Smooth muscle cell of the brain vasculature (primary cell): ENCODE measurements at regions not wholly inside any gene's neighbourhood (a gene's known extent, or its start where the extent isn't known, plus 50 kb on each side); places are given as distances from the start of the nearest gene placed in this dataset.
A peak's percentile ranks its signal among the peaks of the same experiment; 100 is the strongest.

Source experiments
- DNase-seq: peaks from one replicate; pipeline ENCODE4 v3.0.0-alpha.2; 2012; ENCODE audit warnings: low read depth, low spot score

DNA sequence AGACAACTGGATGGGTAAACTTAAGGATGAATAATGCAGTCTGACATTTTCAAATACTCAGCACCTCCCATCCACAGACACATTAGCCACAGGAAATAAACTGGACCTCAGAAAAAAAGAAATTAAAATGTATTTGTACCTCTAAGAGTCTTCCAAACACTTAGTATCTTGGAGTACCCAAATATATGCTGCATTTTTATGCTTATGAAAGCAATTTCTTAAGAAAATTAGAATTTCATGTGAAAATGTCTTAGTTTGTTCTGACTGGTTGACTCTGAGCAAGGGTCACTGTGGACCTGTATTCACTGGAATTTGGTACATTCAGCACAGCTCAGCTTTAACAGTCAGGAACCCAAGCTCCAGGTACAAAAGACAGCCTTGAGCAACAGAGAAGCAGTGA, 216.2 kb upstream of the UBE2E2 start:
- no peak for DNase-seq

DNA sequence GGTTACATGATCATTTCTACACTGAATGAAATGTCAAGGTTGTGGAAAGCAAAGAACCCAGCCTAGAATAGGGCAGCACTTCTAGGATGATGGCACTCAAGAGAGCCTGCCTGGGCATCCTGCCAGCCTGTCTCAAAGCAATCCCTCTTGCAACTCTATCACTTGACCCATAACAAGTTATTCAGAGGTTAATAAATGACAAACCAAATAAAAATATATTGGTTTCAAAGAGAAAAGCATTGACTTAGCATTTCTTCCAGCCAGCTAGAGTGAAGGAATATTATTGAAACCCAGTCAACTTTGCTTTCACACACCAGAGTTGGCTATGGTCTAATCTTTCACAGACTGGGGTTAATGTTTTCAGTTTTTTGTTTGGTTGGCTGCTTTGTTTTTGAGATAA, 214.6 kb upstream of the UBE2E2 start:
- no peak for DNase-seq

DNA sequence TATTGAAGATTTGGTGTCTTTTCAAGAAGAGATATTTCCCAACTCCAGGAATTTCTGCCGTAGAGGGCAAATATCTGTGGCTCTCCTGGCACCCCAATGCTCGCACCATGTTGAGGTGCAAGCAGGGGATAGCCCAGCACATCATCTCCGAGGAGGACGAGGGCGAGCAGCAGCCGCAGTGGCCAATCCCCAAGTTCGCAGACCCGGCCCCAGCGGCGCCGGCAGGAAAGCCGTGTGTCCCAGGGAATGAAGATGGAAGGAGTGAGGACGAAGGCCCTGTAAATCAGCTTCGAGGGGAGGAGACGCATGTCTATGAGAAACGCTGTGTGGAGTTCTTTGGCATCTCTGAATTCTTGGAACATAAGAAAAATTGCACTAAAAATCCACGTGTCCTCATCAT, 213.4 kb upstream of the UBE2E2 start:
- no peak for DNase-seq

DNA sequence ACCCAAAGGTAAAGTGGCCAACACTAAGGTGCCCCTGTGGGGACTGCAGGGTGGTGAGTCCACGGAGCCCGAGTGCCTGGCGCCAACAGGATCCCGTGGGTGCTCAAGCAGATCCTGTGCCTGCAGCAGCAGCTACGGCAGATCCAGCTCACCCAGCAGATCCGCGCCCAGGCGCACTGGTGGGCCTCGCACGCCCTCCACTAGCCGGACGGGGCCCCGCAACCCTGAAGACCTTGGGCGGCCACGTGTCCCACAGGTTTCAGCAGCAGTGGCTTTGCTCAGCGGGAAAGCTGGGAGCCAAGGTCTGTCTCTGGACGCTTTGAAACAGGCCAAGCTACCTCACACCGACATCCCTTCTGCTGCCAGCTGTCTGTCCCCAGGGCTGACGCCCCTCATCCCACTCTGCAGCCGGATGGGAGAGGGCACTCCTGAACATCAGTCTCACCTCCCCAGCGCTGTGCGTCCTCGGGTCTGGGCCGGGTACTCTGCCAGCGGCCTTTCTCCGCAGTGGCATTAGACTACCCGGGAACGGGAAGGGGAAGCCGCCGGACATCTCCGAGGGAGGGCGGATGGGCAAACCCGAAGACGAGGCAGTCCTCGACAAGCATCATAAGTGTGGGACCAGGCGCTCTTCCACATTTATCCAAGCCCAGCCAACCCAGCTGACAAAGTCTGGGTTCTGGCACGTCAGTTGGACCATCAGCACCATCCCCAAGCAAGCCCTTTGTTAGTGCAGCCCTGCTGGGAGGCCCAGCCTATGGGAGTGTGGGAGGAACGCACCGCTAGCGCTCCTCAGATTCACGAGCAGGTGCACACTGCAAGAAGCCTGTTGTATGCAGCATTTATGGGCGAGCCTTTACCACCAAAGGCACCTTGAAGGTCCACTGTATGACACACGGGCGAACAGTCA, 212.6 kb upstream of the UBE2E2 start:
- no peak for DNase-seq

DNA sequence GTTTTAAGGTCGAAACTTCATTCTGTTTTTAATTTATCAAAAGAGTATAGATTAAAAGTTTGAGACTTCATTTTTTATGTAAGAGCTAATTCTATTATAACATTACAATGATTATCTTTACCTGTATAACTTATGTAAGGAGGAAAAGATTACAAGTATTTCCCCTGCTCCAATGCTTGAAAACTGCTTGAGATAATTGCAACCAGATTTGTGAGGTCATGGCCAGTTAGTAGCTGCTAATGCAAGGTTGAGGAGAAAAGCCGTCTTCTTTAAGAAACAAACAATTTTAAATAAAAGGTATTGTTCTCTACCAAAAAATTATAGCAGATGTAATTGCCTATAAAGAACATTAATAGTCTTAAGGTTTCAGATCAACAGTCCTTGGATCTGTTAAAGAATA, 208.3 kb upstream of the UBE2E2 start:
- DNase-seq, result no peak

DNA sequence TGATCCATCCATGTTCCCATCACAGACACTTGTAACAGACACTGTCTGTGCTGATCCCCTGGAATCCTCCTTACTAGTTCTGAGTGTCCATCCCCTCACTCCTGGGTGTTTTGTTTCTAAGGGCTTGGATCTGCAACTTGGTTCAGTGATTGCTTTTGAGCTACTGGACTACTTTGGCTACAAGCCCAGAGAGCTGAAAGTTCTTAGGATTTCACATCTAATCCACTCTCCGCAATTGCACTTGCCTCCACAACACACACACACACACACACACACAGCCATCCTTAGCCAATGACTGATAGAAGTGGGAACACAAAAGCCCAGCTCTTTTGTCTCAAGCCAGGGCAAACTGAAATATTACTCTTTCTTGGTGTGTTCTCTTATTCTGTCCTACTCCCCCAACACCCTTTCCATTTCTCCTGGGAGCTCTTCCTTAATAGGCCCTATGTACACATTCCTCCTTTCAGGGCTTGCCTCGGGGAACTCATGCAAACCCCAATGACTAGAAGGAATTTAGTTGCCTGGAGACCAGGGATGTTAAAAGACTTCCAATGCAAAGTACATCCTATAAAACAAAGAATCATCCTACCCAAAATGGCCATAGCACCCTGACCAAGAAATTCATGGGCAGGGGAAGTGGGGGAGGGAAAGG, 206.1 kb upstream of the UBE2E2 start:
- no peak for DNase-seq

DNA sequence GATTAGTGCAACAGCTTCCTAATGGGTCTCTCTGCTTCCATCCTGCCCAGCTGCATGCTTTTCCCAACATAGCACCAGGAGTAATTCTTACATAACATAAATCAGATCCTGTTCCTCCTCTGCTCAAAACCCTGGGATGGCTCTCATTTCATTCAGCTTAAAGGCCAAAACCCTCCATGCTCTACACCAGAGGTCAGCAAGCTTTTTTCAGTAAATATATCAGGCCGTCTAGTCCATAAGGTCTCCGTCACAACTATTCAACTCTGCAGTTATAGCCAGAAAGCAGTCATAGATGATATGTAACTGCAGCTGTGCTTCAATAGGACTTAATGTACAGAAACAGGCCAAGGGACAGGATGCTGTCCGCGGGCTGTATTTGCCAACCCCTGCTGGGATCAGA, 202.8 kb upstream of the UBE2E2 start:
- DNase-seq, result no peak

DNA sequence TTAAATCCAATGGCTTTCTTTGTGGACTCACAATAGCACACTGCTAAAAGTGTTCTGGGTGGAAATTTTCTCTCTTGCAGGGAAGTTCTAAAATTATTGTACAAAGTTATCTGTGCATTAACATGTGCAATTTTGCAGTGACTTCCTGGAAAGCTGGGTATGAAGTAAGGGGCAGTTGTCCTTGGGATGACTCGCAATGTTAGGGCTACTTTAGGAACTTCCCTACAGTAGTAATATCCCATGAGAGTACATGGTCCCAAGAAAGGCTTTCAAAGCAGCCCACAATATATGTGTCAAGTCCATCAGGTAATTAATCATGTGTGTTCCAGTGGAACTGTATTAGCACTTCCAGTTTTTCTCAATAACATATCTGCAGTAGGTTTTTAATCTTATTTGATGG, 201.0 kb upstream of the UBE2E2 start:
- DNase-seq, result no peak

DNA sequence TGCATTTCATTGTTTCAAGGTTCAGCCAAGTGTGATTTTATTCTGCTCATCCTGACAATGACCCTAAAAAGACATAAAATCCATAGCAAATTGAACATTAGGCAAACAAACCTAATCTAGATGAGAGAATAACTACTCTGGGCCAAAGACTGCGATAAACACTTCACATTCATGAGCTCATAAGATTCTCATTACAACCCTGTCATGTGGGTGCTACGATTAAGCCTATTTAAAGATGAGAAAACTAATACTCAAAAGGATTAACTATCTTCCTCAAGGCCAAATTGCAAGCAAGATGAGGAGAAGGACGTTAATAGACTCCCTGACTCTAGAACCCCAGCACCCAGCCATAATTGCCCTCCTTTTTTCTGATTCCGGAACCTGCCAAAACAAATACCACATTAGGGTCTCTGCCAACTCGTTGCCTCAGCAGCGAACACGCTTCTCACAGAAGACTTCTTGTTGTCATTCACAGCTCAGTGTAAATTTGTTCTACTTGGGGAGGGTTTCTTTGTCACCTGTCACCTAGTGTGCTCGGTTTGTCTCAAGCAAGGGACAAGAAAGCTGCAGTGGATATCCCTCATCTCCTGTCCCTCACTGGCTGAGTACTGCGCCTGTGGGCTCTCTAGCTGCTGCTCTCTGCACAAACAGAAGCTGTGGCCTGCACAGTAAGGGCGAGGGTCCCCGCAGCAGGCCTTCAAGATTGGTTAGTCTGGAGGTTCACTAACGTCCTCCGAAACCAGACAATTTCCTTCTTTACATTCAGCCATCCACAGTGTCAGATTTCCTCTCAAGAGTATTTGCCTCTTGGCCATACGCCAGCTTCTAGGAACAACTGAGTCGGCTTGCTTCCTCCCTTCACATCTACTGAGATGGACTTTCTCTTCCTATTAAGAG, 200.0 kb upstream of the UBE2E2 start:
- DNase-seq, result peak; percentile 37

DNA sequence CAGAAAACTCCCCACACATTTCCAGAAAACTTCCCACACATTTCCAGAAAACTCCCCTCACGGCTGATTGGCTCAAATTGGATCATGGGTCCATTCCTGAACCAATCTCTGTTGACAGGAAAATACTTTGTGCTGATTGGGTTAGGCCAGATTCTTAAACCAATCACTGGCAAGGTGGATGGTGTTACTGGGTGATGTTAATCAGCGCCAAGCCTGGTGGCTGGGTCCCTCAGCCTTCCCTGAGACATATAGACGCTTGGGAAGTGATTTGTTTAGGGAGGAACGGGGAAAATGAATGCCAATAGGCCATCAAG, 199.4 kb upstream of the UBE2E2 start:
- DNase-seq, result no peak

DNA sequence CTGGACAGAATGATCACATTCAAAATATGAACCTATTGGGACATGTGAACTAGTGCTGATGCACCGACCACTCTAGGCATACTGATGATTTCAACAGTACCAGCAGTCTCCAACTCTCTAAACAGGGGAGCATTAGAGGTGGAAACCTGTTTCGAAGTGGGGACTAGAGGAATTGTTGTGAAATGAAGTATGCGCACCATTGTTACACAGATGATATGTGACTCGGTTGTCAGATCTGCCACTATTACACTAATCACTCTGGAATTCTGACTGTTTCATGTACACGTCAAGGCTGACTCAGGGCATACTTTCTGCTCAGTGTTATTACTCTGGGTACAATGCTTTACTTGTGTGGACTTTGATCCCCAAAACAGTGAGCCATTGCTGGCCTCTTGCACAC, 198.2 kb upstream of the UBE2E2 start:
- no peak for DNase-seq

DNA sequence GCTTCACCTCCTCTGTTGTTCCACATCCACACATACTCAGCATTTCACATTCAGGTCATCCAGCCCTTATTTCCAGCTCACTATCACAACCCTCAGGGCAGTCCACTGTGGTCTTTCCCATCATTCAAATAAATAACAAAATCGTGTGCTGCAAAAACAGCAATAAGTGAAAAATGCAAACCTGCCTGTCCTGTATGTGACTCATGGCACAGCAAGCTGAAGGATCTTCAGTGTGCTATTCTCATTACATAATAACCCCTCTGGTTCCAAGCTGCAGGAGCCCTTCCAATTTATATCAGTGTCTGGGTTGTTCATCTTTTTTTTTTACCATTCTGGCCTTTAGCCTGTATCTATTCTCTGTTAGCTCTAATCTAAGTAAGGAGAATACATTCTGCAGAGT, 185.3 kb upstream of the UBE2E2 start:
- no peak for DNase-seq

DNA sequence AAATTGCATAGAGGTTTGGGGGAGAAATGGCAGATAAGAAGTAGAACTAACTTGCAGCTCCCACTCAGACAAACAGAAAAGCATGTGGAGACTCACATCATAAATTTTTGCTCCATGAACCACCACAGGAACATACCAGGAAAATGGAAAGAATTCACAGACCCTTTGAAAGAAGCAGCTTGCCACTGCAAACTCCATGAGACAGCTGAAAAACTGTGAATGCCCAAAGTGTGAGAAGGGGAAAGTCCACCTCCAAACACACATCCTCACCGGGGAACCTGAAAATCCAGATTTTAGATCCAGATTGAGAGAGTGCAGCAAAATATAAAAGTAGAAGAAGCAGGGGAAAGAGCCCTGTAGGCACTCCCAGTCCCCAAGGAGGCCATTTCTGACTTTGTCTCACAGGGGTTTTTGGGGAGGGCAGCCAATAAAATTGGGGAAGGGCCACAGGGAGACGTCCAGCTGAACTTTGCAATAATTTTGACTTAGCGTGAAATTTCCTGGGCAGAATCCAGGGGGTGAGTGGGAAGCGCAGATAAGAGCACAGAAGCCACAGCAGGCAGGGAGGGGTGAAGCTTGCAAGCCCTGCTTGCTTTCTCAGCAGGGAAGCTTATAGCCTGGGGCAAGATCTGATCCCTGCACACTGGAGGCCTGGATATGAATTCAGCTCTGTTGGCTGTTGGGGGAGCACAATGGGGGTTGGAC, 183.4 kb upstream of the UBE2E2 start:
- no peak for DNase-seq

DNA sequence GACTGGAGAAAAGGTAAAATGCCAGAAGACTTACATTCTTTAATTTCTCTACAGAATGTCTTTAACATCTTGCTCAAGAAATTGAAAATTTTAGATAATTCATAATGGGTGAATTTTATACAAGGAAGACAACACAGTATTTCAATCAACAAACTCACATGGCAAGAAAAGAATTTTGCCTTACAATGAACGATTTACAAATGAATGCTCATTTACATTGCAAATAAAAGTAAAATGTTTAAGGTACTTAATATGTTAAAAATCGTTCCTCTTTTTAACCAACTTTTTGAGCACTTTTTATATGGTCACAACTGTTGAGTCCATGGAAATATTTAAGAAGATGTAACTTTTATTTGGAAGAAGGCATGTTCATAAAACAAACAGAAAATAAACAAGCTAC, 174.8 kb upstream of the UBE2E2 start:
- DNase-seq, result no peak

DNA sequence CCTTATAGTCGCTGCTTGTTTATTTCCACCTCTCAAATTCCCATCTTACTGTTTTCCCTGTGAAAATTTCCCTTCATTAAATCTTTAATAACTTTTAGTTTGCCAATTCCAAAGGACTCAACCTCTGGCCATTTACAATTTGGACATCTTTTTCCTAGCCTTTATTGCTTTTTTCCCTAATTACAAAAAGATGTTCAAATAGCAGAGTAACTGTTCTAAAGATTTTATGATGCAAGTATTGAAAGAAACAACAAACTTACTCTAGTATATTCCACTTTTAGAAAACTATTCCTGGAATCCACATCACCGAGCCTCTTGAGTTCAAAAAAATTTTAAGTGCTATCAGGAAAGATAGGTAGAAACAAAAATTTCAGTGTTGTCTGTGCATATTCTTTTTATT, 174.1 kb upstream of the UBE2E2 start:
- no peak for DNase-seq

DNA sequence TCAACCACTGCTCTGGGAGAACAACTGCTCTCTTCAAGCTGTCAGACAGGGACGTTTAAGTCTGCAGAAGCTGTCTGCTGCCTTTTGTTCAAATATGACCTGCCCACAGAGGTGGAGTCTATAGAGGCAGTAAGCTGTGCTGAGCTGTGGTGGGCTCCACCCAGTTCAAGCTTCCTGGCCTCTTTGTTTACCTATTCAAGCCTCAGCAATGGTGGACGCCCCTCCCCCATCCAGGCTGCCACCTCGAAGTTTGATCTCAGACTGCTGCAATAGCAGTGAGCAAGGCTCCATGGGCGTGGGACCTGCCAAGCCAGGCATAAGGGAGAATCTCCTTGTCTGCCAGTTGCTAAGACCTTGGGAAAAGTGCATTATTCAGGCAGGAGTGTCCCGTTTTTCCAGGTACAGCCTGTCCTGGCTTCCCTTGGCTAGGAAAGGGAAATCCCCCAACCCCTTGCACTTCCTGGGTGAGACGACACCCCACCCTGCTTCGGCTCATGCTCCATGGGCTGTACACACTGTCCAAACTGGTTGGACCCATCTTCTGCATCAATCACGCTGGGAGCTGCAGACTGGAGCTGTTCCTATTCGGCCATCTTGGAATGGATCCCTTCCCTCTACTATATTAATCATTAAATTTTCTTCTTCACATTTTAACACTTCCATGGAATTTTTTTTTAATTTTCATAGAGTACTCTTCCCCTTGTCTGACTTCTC, 167.0 kb upstream of the UBE2E2 start:
- no peak for DNase-seq

DNA sequence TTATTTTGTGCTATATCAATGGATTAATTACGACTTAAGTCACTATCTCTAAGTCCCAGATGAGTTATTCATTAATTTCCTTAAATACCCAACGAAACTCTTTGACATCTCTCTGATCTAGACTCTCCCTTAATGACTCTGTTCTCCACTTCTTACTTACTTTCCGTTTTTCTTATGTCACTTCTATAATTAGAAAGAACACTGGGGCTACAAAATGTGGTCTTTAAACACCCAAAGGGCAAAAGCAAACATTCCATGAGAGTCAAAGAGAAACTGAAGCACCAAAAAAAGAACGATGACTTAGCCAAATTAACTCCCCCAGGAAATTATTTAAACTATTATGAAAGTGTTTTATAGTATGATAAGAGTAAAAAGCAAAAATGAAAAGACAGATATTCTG, 166.4 kb upstream of the UBE2E2 start:
- no peak for DNase-seq

DNA sequence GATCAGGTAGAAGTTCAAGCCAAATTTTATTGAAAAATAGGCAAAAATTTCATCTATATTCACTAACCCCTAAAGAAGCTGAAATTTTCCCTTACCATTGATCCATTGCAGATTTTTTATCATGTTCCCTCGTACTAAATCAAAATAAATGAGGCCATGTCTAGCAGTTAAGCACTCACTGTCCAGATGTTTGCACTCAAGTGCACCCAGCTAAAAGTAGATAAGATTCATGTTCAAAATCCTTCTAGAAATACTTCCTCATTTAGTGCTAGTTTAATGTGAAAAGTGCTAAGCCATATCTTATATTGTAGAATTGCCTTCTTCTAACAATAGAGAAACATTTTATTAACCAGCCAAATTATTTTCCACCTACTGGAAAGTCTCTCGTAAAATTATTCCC, 164.7 kb upstream of the UBE2E2 start:
- no peak for DNase-seq

DNA sequence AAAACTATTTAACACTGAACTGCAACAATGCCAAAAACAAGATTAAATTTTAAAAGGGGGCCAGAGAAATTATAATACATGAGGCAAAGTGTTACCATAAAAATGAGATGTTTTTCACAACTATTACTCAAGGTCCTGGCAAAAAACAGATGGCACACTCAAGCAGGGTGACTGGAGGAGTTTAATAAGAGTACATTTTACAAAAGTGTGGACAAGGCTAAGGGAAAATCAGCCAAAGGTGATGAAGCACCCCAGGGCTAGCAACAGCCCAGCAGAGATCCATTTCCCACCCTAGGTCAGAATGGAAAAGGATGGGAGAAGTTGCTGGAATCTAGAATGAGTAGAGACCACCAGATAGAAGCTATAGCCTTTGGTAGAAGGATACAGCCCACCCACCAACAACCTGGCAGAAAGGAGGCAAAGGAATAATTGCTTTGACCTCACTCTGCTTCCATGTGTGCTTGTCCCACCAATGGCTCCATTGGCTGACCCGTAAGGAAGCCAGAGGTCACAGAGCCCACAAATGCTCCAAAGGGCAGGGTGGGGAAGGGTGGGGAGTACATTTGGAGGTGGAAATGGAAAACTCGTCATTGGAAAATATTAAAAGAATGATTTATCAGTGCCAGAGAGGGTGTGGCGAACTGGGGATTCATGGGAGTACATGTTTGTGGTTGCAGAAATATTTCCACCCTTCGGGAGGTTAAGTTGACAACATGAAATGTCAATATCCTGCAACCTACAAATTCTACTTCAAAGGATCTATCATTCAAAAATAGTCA, 161.0 kb upstream of the UBE2E2 start:
- DNase-seq, result no peak

DNA sequence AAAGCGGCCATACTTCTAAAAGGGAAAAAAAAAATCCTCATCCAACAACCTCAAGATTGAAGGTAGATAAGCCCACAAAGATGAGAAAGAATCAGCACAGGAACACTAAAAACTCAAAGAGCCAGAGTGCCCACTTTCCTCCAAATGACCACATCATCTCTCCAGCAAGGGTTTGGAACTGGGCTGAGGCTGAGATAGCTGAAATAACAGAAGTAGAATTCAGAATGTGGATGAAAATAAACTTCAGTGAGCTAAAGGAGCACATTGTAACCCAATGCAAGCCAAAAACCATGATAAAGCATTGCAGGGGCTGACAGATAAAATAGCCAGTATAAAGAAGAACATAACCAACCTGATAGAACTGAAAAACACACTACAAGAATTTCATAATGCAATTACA, 158.7 kb upstream of the UBE2E2 start:
- no peak for DNase-seq
